Gastrocnemius medialis (tissue), 4 donors: ENCODE measurements at regions not wholly inside any gene's neighbourhood (a gene's known extent, or its start where the extent isn't known, plus 50 kb on each side); places are given as distances from the start of the nearest gene placed in this dataset.
"Not testable (repeated sequence)": the region's sequence is repeated elsewhere in the genome, so short reads cannot be mapped to it uniquely, and the experiment has no call there.

ENCODE experiments used
- ATAC-seq, 2 donors: fragments of 150-250 bp; one replicate each; pipeline ENCODE4 v1.9.1; 2016
- DNase-seq, 2 donors: peaks; one replicate each; pipeline ENCODE4 v3.0.0-alpha.2; 2019
- H3K27ac ChIP-seq, 4 donors: fragments of 200-600 bp; sonication (generic); 1 replicate in 1 of 4; 2 replicates in 3 of 4; pipeline ENCODE4 v1.5.1; 2016 to 2018; ENCODE audit warnings: mild to moderate bottlenecking in 2 of 4, moderate library complexity in 1 of 4
- H3K27me3 ChIP-seq, 3 donors: fragments of 200-600 bp; sonication (generic) in 2 of 3; 1 replicate in 1 of 3; 2 replicates in 2 of 3; pipeline versions ENCODE4 v1.5.1 to v1.6.0; 2016 to 2019; ENCODE audit warnings: mild to moderate bottlenecking in 1 of 3, moderate library complexity in 1 of 3
- H3K36me3 ChIP-seq, 2 donors: fragments of 200-600 bp; sonication (generic) in 1 of 2; one replicate each; pipeline ENCODE4 v1.5.1; 2017 to 2018
- H3K4me1 ChIP-seq, 2 donors: fragments of 200-600 bp; sonication (generic) in 1 of 2; one replicate each; pipeline ENCODE4 v1.5.1; 2016 to 2017; ENCODE audit warnings: mild to moderate bottlenecking in 2 of 2
- H3K4me3 ChIP-seq, 4 donors: fragments of 200-600 bp; sonication (generic) in 3 of 4; 1 replicate in 1 of 4; 2 replicates in 3 of 4; pipeline ENCODE4 v1.5.1; 2016 to 2019; ENCODE audit warnings: mild to moderate bottlenecking in 2 of 4
- H3K9me3 ChIP-seq, 3 donors: fragments of 200-600 bp; sonication (generic) in 2 of 3; 1 replicate in 1 of 3; 2 replicates in 2 of 3; pipeline ENCODE4 v1.5.1; 2016 to 2019
- POLR2A ChIP-seq, 2 donors: fragments of 450-650 bp; IDR thresholded peaks; one replicate each; pipeline ENCODE4 v1.6.1; 2017; ENCODE audit warnings: antibody characterized with exemption in 2 of 2, mild to moderate bottlenecking in 2 of 2, moderate library complexity in 2 of 2
- in situ Hi-C, 4 donors: fragments of 200-750 bp; cut with MboI; loops; one replicate each; pipeline versions ENCODE4 v1.15.0 to v1.8.0; 2017; ENCODE audit warnings: low sequenced_read_pairs in 4 of 4
- intact Hi-C: fragments of 100-400 bp; cut with DNase I; formaldehyde crosslinking; loops from one replicate; pipeline ENCODE4 v1.15.1; 2023; ENCODE audit warnings: low total_unique reads
- TF ChIP-seq, protein P1 (sequence below), 5 experiments: fragments of 450-650 bp in 3 of 5; fragments of 200-600 bp in 2 of 5; sonication (generic) in 2 of 5; IDR thresholded peaks in 4 of 5; conservative IDR thresholded peaks in 1 of 5; 1 replicate in 4 of 5; 2 replicates in 1 of 5; pipeline ENCODE4 v1.5.1; 2016 to 2019; ENCODE audit warnings: antibody characterized with exemption in 5 of 5, mild to moderate bottlenecking in 3 of 5, moderate library complexity in 3 of 5

DNA sequence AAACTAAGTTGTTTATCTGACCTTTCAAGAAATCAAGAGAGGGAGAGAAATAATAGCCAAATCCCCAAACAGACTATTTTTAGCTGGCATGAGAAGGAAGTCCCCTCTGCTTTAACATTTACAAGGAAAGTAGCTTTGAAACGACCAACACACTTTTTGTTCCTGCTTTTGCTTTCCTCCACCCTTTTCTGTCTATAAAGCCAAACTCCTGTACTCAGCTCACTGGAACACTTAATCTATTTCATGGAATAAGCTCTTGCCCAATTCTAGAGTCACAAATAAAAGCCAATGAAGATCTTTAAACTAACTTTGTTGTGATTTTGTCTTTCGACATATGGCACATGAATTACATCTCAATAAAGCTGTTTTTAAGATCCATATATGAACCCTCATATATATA lies 86.8 kb upstream of the CCDC71L start:
- Histone ChIP-seq H3K27me3 (no peaks in the 10 kb centered on the region), H3K27ac (no peak overlapping the region), H3K4me1 (no peaks in the 10 kb centered on the region), H3K4me3 (no peak overlapping the region), H3K9me3 (no peaks in the 10 kb centered on the region), H3K36me3 (no peaks in the 10 kb centered on the region)
- no peak for TF ChIP-seq POLR2A (IDR thresholded peaks at IDR 0.05)
- TF ChIP-seq, protein P1, sequence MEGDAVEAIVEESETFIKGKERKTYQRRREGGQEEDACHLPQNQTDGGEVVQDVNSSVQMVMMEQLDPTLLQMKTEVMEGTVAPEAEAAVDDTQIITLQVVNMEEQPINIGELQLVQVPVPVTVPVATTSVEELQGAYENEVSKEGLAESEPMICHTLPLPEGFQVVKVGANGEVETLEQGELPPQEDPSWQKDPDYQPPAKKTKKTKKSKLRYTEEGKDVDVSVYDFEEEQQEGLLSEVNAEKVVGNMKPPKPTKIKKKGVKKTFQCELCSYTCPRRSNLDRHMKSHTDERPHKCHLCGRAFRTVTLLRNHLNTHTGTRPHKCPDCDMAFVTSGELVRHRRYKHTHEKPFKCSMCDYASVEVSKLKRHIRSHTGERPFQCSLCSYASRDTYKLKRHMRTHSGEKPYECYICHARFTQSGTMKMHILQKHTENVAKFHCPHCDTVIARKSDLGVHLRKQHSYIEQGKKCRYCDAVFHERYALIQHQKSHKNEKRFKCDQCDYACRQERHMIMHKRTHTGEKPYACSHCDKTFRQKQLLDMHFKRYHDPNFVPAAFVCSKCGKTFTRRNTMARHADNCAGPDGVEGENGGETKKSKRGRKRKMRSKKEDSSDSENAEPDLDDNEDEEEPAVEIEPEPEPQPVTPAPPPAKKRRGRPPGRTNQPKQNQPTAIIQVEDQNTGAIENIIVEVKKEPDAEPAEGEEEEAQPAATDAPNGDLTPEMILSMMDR (IDR thresholded peaks at IDR 0.05 in 4 of 5, conservative IDR thresholded peaks at IDR 0.05 in 1 of 5): no peak
- in situ Hi-C loops (loop anchor here in 1 of 4 donors (25.0 kb wide), 1 partner anchor 211 kb away; no protein-coding TSS in a partner anchor), intact Hi-C loops (no loop called here)
- DNase-seq (no peak), ATAC-seq (no peak)

DNA sequence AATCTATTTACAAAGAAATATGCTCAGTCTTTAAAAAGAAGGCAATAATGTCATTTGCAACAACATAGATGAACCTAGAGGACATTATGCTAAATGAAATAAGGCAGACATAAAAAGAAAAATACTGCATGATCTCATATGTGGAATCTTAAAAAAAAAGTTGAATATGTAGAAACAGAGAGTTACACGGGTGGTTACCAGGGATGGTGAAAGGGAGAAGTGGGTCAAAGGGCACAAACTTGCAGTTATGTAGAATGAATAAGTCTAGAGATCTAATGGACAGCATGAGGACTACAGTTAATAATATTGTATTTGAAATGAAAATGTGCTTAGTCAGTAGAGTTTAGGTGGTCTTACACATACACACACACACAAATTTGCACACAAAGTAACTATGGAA lies 88.2 kb upstream of the CCDC71L start:
- in situ Hi-C loops: loop anchor here in 1 of 4 donors (25.0 kb wide), 1 partner anchor 212 kb away; no protein-coding TSS in a partner anchor
- no peak for ATAC-seq
- H3K36me3 ChIP-seq: no peaks in the 10 kb centered on the region
- no peaks in the 10 kb centered on the region for H3K27me3 ChIP-seq
- no peak overlapping the region for H3K4me3 ChIP-seq
- TF ChIP-seq, protein P1 (IDR thresholded peaks at IDR 0.05 in 4 of 5, conservative IDR thresholded peaks at IDR 0.05 in 1 of 5): no peak
- TF ChIP-seq POLR2A (IDR thresholded peaks at IDR 0.05): no peak
- H3K27ac ChIP-seq: no peak overlapping the region
- intact Hi-C loops: no loop called here
- no peaks in the 10 kb centered on the region for H3K9me3 ChIP-seq
- DNase-seq: no peak
- H3K4me1 ChIP-seq: no peaks in the 10 kb centered on the region

DNA sequence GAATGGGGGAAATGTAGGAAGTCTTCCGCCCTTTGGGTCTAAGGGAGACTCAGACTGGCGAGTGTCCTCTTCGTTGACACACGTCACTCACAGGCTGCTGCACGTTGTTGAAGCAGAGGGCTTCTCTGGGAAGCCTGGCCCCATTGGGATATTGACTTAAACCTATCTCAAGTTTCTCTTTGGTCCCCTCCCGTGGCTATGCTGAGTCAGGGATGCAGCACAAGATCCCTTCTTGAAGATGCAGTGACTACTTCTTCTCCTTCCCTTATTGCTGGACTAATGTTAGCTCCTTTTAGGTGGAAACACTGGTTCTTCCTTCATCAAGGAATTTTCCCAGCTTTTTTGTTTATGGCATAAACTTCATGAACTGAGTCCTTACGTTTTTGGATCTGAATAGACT lies 89.8 kb upstream of the CCDC71L start:
- DNase-seq (no peak), ATAC-seq (no peak)
- H3K36me3 ChIP-seq: no peaks in the 10 kb centered on the region
- H3K4me3 ChIP-seq: no peak overlapping the region
- H3K27me3 ChIP-seq: no peaks in the 10 kb centered on the region
- TF ChIP-seq POLR2A (IDR thresholded peaks at IDR 0.05): no peak
- TF ChIP-seq, protein P1 (IDR thresholded peaks at IDR 0.05 in 4 of 5, conservative IDR thresholded peaks at IDR 0.05 in 1 of 5): no peak
- in situ Hi-C loops (no loop called here), intact Hi-C loops (no loop called here)
- H3K4me1 ChIP-seq: no peaks in the 10 kb centered on the region
- no peaks in the 10 kb centered on the region for H3K9me3 ChIP-seq
- no peak overlapping the region for H3K27ac ChIP-seq

DNA sequence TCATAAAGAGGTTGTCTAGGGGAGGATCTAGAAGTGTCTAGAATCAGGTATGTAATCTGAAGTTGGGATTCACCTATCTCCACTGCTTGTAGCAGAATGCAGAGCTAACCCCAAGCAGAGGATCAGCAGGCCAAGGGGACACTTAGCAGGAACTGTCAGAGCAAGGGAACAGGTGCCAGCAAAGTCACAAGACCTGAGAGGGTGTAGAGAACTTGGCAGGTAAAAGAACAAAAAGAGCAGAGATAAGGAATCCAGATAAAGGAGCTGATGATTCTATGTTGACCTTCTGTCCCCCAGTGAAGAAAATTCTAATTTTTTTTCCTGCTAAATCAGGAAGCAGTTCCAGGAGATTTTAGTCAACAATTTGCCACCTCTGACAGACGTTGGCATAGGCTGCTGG lies 91.4 kb upstream of the CCDC71L start:
- ATAC-seq: no peak
- Histone ChIP-seq H3K9me3 (no peaks in the 10 kb centered on the region), H3K27me3 (no peaks in the 10 kb centered on the region), H3K4me3 (no peak overlapping the region), H3K36me3 (no peaks in the 10 kb centered on the region), H3K27ac (no peak overlapping the region), H3K4me1 (no peaks in the 10 kb centered on the region)
- in situ Hi-C loops (no loop called here), intact Hi-C loops (no loop called here)
- TF ChIP-seq, protein P1 (IDR thresholded peaks at IDR 0.05 in 4 of 5, conservative IDR thresholded peaks at IDR 0.05 in 1 of 5): no peak
- TF ChIP-seq POLR2A (IDR thresholded peaks at IDR 0.05): no peak
- no peak for DNase-seq

DNA sequence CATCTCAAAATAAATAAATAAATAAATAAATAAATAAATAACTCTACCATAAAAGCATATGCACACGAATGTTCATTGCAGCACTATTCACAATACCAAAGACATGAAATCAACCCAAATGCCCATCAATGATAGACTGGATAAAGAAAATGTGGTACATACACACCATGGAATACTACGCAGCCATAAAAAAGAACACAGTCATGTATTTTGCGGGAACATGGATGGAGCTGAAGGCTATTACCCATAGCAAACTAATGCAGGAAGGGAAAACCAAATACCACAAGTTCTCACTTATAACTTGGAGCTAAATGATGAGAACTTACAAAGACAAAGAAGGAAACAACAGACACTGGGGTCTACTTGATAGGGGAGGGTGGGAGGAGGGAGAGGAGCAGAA lies 94.1 kb upstream of the CCDC71L start:
- ATAC-seq, H3K4me3 ChIP-seq, H3K9me3 ChIP-seq, H3K4me1 ChIP-seq, H3K27me3 ChIP-seq, H3K36me3 ChIP-seq, in situ Hi-C loops, intact Hi-C loops, DNase-seq, H3K27ac ChIP-seq: not testable (repeated sequence)
